Left forelimb (tissue), 1 donor: ENCODE measurements at regions not wholly inside any gene's neighbourhood (a gene's known extent, or its start where the extent isn't known, plus 50 kb on each side); places are given as distances from the start of the nearest gene placed in this dataset.
"Not testable (repeated sequence)": the region's sequence is repeated elsewhere in the genome, so short reads cannot be mapped to it uniquely, and the experiment has no call there.

Experiments used
- DNase-seq: peaks from one replicate; pipeline ENCODE4 v3.0.0-alpha.2; 2018; ENCODE audit warnings: low spot score

- DNase-seq = no peak
Measured at GRCh38 chr16:9141813-9142212, 50.4 kb downstream of the HAPSTR1 start.

- DNase-seq = no peak
Measured at GRCh38 chr16:9144106-9144505, 52.7 kb downstream of the HAPSTR1 start.

DNA sequence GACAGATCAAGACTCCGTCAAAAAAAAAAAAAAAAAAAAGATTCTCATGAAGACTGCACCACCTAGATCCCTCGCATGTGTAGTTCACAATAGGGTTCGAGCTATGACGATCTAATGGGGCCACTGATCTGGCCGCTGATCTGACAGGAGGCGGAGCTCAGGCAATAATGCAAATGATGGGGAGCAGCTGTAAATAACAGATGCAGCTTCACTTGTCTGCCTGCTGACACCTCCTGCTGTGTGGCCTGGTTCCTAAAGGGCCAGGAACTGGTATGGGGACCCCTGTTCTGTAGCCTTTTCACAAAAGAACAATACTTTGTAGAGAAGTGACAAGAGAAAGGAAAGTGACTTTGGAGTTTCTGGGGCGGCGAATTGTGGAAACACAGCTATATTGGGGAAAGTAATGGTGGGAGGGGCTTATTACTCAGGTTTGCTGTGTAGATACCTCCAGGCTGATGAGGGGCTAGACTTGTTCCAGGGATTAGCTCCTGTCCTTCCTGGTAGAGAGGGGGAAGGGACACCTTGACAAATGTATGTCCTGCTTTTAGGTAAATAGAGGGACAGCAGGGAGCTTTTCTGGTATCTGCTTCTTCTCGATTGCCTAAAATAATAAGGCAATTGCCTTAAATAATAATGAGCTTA lies 57.1 kb downstream of the HAPSTR1 start:
- no peak for DNase-seq

GRCh38 chr16:9151074-9151473 lies 59.6 kb downstream of the HAPSTR1 start:
- DNase-seq = no peak

- DNase-seq = no peak
Measured at GRCh38 chr16:9151597-9151996, 60.2 kb downstream of the HAPSTR1 start.

DNA sequence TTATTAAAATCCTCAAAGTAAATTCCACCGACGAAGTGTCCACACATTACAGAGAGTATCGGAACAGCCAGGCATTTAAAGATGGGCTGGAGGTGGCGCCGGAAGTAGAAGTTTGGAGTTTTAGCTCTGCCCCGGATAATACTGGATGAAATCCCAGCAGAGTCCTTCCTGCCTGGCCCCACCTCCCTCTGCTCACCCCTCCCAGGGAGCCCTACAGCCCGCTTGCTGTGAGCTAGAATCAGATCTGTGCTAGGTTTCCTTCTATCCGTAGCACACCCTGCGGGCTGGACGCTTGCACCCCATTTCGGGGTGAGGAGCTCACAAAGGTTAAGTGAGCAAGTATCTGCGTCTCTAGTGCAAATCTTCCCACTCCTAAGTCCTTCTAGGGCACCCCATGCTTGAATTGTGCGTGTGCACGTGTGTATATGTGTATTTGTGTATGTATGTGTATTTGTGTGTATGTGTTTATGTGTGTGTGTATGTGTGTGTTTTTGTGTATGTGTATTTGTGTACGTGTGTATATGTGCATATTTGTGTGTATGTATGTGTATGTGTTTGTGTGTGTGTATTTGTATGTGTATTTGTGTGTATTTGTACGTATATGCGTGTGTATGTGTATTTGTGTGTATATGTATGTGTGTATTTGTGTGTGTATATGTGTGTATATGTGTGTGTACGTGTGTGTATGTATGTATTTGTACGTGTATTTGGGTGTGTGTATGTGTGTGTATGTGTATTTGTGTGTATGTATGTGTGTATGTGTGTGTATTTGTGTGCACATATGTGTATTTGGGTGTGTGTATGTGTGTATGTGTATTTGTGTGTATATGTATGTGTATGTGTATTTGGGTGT lies 61.4 kb downstream of the HAPSTR1 start:
- no peak for DNase-seq

DNA sequence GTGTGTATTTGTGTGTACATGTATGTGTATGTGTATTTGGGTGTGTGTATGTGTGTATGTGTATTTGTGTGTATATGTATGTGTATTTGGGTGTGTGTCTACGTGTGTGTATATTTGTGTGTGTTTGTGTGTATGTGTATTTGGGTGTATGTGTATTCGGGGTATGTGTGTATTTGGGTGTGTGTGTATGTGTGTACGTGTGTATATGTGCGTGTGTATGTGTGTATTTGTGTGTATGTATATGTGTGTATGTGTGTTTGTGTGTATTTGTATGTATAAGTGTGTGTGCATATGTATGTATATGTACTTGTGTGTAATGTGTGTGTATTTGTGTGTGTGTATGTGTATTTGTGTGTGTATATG lies 62.0 kb downstream of the HAPSTR1 start:
- DNase-seq = no peak

- DNase-seq = no peak
Measured at GRCh38 chr16:9154567-9155410, 63.3 kb downstream of the HAPSTR1 start.

DNA sequence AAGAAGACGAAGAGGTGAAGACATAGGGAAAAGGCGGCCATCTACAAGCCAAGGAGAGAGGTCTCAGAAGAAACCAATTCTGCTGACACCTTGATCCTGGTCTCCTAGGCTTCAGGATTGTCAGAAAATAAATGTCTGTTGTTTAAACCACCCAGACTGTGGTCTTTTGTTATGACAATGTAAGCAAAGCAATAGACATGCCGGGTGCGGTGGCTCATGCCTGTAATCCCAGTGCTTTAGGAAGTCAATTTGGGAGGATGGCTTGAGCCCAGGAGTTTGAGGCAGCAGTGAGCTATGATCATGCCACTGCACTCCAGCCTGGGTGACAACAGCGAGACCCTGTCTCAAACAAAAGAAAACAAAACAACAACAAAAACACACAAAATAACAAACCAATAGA lies 64.4 kb downstream of the HAPSTR1 start:
- DNase-seq = no peak

GRCh38 chr16:9159839-9160550 lies 68.6 kb downstream of the HAPSTR1 start:
- DNase-seq = peak; percentile 74

GRCh38 chr16:9160551-9160911 lies 69.1 kb downstream of the HAPSTR1 start:
- no peak for DNase-seq

DNA sequence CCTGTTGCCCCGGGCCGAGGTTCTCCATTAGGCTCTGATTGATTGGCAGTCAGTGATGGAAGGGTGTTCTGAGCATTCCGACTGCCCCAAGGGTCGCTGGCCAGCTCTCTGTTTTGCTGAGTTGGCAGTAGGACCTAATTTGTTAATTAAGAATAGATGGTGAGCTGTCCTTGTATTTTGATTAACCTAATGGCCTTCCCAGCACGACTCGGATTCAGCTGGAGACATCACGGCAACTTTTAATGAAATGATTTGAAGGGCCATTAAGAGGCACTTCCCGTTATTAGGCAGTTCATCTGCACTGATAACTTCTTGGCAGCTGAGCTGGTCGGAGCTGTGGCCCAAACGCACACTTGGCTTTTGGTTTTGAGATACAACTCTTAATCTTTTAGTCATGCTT lies 74.2 kb downstream of the HAPSTR1 start:
- DNase-seq = no peak

GRCh38 chr16:9166326-9166993 lies 75.0 kb downstream of the HAPSTR1 start:
- not testable (repeated sequence) for DNase-seq

- no peak for DNase-seq
Measured at GRCh38 chr16:9169094-9169493, 77.7 kb downstream of the HAPSTR1 start.

DNA sequence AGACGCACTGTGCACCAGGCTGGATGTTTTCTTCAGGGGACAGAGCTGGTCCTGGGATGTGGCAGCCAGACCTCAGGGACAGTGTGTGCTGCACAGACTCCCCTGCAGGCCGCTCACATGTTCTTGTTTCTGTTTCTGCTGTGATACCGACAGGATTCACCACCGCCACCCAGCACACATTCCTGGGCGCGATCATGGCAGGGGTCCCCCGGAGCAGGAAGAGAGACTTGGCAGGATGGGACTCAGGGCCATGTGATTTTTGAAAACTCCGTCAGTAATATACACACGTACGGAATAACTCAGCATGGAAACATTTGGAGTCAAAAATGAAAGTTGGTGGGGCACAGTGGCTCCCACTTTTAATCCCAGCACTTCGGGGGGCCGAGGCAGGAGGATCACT lies 79.0 kb downstream of the HAPSTR1 start:
- DNase-seq = no peak

- no peak for DNase-seq
Measured at GRCh38 chr16:9176547-9177418, 85.3 kb downstream of the HAPSTR1 start.

GRCh38 chr16:9177861-9178260 lies 86.4 kb downstream of the HAPSTR1 start:
- DNase-seq = no peak

DNA sequence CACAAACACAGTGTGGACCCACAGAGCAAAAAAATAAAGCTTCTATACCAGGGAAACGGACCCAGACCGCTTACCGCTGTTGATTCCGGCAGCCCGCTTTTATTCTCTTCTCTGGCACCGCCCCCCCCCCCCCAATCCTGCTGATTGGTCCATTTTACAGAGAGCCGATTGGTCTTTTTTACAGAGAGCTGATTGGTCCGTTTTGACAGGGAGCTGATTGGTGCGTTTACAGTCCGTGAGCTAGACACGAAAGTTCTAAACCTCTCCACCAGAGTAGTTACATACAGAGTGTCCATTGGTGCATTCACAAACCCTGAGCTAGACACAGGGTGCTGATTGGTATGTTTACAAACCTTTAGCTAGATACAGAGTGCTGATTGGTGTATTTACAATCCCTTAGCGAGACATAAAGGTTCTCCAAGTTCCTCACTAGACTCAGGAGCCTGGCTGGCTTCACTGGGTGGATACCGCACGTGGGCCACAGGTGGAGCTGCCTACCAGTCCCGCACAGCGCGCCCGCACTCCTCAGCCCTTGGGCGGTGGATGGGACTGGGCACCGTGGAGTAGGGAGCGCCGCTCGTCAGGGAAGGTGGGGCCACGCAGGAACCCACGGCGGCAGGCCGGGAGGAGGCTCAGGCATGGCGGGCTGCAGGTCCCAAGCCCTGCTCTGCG lies 92.4 kb downstream of the HAPSTR1 start:
- no peak for DNase-seq

GRCh38 chr16:9184354-9184690 lies 92.9 kb downstream of the HAPSTR1 start:
- DNase-seq = no peak

GRCh38 chr16:9185381-9185780 lies 93.9 kb downstream of the HAPSTR1 start:
- DNase-seq = no peak
